Upper lobe of left lung (tissue), 4 donors: ENCODE measurements at regions not wholly inside any gene's neighbourhood (a gene's known extent, or its start where the extent isn't known, plus 50 kb on each side); places are given as distances from the start of the nearest gene placed in this dataset.

ENCODE experiments used
- POLR2A ChIP-seq, 4 donors: fragments of 450-650 bp; IDR thresholded peaks; one replicate each; pipeline ENCODE4 v1.5.1; 2016 to 2017; ENCODE audit warnings: antibody characterized with exemption in 4 of 4, mild to moderate bottlenecking in 2 of 4
- POLR2AphosphoS5 ChIP-seq, 2 donors: sonication (generic); formaldehyde crosslinking; IDR thresholded peaks; one replicate each; pipeline ENCODE4 v1.5.1; 2017; ENCODE audit warnings: antibody characterized with exemption in 2 of 2
- TF ChIP-seq, protein P1 (sequence below), 6 experiments: fragments of 450-650 bp in 4 of 6; fragments of 200-600 bp in 2 of 6; sonication (generic) in 2 of 6; IDR thresholded peaks; one replicate each; pipeline ENCODE4 v1.5.1; 2016 to 2019; ENCODE audit warnings: antibody characterized with exemption in 6 of 6

DNA sequence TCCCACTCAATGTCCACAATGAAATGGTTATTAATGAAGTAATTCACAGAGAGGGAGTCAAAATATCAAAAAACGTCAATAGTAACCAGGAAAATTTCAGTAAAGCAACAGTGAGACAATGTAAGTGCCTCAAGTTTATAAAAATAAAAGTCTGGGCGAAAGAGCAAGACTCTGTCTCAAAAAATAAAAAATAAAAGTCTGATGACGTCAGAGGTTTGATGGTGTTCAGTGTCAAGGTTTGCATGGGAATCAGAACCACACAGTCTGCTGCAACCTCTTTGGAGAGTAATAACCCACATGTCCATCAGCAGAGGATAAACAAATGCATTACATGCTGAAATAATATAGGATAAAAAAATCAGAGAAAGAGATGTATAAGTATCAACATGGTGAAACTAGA lies 152.4 kb downstream of the ASCL1 start:
- TF ChIP-seq, protein P1, sequence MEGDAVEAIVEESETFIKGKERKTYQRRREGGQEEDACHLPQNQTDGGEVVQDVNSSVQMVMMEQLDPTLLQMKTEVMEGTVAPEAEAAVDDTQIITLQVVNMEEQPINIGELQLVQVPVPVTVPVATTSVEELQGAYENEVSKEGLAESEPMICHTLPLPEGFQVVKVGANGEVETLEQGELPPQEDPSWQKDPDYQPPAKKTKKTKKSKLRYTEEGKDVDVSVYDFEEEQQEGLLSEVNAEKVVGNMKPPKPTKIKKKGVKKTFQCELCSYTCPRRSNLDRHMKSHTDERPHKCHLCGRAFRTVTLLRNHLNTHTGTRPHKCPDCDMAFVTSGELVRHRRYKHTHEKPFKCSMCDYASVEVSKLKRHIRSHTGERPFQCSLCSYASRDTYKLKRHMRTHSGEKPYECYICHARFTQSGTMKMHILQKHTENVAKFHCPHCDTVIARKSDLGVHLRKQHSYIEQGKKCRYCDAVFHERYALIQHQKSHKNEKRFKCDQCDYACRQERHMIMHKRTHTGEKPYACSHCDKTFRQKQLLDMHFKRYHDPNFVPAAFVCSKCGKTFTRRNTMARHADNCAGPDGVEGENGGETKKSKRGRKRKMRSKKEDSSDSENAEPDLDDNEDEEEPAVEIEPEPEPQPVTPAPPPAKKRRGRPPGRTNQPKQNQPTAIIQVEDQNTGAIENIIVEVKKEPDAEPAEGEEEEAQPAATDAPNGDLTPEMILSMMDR (IDR thresholded peaks at IDR 0.05): no peak
- no peak for TF ChIP-seq POLR2AphosphoS5 (IDR thresholded peaks at IDR 0.05)
- no peak for TF ChIP-seq POLR2A (IDR thresholded peaks at IDR 0.05)
